HG03378 (cell line): ENCODE measurements at regions not wholly inside any gene's neighbourhood (a gene's known extent, or its start where the extent isn't known, plus 50 kb on each side); places are given as distances from the start of the nearest gene placed in this dataset.

Source experiments
- ATAC-seq: cut with Tn5 transposase; IDR thresholded peaks from one replicate; pipeline ENCODE4 v1.9.1; 2021; ENCODE audit warnings: mild to moderate bottlenecking, moderate library complexity; ENCODE audit not compliant: unreplicated experiment

DNA sequence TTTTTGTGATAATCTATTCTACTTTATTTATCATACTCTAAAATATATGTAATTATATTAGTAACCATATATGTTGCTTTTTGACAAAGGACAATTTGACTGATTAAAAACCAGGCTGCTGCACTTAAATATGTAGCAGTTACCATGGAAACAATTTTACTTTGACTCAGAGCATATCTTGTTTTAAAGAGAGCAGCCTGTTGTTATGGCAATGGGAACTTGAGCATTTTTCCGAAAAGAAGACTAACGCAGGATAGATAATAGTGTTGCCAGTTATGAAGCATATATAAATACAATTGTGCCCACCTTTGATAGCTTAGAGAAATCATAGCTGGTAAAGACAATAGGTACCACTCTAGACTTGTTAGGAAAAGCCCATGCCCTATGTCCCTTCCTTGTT, 283.0 kb downstream of the GASK1B start:
- ATAC-seq = no peak

DNA sequence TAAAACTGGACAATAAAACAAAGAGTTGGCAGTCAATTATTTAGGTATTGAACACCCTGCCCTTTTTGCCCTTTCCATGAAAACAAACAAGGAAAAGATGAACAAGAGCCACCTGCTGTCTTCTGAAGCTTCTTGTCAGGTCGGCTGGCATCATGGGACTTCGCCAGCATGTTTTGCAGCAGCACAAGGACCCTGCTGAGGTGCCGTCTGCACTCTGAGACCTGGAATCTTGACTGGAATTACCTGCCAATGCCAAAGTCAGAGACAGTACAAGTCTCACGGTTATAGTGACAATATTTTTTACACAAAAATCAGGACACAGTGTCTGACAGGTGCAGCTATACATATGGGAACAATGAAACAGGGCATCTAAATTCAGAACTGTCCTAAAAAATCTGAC, 284.5 kb downstream of the GASK1B start:
- ATAC-seq = no peak

DNA sequence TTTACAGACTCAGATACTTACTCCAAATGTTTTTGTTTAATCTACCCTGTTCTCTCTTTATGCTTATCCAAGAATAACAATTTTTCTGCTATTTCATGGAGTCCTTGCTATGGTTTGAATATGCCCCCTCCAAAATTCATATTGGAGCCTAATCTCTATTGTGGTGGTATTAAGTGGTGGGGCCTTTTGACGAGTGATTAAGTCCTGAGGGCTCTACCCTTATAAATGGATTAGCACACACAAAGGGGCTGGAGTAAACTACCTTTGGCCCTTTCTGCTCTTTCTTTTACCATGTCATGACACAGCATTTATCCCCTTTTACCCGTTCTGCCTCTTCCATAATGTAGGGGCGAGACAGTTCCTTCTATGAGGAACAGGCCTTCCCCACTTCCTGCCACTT, 285.5 kb downstream of the GASK1B start:
- no peak for ATAC-seq

DNA sequence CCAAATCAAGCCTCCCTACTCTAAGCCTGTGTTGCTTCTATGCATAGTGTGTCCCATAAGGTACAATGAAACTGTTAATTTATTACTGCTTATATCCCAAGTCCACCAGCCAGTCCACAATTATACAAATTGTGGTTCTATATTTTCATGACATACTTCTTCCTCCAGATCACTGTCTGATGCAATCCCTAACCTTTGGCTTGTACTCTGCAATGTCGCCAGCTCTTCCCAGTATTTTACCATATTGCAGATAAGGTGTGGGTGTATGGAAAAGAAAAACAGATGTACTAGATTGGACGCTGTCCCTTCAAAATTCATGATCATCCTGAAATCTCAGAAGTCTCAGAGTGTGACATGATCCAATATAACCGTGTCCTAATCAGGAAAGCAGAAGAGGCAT, 286.2 kb downstream of the GASK1B start:
- no peak for ATAC-seq

DNA sequence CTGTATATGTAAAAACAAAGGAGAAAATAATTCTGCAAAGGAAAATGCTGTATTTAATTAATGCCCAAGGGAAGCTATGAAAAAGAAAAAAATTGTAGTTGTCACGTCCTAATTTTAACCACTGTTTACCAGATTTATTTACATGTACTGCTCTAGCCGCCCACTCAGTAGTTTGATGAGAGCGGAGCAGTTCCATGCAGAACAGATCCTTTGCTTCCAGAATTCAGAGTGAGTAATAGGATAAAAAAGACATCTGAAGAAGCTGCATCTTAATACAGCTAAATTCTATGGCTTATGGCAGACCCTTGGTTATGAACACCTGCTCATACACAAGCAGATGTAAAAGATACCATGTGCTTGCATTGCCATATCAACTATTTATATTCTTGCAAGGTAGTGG, 287.0 kb downstream of the GASK1B start:
- ATAC-seq = no peak

DNA sequence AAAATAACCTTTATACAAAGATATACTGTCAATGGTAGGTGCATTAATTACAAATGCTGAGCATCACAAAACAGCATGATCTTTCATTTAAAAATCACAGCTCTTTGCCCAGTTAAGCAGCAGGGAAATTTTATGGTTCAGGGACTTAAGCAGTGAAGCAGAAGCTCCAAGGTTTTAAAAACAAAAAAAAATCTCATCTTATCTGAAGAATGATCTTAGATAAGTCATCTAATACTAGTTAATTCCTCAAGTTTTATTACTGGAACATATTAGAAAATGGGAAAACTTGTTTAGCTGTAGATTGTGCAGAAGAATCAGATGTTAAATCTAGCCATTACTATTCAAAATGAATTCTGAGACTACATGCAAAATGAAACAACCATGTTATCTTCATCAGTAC, 289.9 kb downstream of the GASK1B start:
- ATAC-seq = no peak

DNA sequence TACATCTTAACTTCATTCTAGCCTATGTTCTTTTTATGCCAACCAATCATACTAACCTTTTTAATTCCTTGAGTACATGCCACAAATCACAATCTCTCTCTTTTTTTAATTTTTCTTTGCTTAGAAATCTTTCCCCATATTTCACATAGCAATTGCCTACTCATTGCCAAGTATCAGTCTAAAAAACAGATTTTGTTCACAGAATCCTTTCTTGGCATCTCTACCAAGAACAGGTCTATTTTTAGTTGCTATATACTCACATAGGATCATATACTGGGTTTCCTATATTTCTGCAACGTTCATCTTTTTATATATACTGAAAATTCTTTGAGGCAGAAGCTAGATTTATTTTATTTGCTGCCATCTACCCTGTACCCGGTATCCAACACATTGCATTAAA, 292.1 kb downstream of the GASK1B start:
- no peak for ATAC-seq

DNA sequence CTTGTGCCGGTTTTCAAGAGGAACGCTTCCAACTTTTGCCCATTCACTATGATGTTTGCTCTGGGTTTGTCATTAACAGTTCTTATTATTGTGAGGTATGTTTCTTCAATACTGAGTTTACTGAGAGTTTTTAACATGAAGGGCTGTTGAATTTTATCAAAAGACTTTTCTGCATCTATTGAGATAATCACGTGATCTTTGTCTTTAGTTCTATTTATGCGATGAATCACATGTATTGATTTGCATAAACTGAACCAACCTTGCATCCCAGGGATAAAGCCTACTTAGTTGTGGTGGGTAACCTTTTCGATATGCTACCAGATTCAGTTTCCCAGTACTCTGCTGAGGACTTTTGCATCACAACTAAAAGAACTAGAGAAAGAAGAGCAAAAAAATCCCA, 318.0 kb downstream of the GASK1B start:
- ATAC-seq = no peak

DNA sequence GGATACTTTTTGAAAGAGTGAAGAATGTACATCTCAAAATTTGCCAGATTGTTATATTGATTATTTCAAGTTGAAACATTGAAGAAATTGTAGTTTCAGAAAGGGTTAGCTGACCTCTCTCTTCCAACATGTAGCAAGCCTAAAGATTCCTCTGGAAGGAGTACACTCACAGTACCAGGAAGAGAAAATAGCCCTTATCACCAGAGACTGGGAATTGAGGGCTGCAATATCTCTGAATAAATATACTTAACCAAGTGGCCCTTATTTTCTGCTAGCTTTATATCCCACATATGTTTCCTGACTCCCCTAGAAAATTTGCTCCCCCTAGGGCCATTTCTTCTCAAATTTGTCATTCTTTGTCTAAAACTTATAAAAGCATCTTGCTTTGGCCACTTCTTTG, 332.2 kb downstream of the GASK1B start:
- ATAC-seq = no peak

DNA sequence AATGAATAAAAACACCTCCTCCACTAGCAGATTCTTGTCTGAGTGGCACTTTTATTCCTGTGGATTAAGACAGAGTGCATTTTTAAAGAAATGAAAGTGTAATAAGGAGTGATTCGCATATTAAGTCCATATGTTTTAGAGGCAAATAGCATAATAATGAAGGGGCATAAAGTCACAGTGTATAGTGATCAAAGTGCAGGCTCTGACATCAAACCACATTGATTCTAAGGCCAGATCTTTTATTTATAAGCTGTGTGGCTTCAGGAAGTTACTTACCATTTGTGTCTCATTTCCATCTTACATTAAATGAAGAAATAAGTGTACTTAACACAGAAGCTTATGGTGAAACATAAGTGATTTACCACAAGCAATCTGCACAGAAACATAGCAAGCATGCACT, 332.8 kb downstream of the GASK1B start:
- no peak for ATAC-seq

DNA sequence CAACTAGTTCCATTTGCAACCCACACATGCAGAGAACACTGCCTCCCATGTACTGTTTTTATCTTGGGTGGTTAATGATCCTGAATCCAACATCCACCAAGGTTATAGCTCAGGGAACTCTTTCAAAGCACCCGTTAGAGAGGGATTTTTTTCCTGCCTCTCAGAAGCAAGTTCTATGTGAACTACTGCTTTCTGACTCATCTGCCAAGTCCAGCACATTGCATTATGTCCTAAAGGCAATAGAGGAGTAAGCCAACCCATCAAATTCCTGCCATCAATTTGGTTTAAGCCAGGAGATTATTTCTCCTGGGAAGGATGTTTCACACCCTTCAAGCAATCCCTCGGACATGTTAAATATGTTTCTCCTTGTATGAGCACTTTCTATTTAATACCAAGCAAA, 334.5 kb downstream of the GASK1B start:
- ATAC-seq = no peak

DNA sequence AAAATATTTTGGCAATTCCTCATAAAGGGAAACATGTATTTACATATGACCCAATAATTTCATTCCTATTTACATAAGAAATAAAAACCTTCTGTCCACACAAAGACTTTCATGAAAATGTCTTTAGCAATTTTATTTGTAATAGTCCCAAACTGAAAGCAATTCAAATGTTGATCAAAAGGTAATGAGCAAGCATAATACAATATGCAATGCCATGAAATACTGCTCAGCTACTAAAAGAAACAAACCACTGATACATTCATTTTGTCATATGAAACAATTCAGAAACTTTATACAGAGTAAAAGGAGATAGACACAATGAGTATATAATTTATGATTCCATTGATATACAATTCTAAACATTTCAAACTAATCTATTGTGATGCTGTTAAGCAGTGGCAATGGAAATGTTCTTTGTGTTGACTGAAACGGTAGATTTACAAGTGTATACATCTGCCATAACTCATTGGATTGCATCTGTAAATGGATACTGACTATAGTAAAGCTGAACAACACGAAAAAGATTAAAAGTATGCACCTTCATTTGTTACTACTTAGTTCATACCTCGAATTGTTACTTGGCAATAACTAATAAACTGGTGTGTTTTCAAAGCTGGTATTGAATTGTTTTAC, 335.6 kb downstream of the GASK1B start:
- no peak for ATAC-seq

DNA sequence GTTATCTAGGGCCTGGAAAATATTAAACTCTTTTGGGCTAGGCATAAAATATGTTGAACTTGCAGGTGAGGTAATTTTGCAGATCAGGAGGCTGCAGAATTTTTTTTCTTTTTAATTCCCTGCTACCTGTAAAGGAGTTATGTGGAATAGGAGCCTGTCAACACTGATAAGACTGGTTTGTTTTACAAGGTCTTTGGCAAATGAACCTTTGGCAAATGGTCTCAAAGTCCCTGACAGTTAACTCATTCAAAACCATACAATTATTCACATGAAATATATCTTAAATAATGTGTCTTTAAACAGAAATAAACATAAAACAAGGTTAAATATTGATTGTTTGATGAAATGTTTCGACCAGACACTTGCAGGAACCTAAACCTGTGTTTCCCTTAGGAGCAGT, 340.2 kb downstream of the GASK1B start:
- no peak for ATAC-seq

DNA sequence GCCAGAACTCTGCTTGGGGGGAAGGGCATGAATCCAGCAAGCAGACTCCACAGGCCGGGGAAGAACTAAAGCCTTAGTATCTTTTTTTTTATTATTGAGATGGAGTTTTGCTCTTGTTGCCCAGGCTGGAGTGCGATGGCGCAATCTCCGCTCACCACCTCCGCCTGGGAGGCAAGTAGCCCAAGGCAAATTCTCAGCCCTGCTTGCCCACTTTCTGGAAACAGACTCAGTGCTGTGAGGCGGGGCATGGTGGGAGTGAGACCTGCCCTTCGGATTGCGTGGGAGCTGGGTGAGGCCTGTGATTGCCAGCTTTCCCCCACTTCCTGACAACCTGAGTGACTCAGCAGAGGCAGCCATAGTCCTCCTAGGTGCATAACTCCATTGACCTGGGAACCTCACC, 348.8 kb downstream of the GASK1B start:
- ATAC-seq = no peak

DNA sequence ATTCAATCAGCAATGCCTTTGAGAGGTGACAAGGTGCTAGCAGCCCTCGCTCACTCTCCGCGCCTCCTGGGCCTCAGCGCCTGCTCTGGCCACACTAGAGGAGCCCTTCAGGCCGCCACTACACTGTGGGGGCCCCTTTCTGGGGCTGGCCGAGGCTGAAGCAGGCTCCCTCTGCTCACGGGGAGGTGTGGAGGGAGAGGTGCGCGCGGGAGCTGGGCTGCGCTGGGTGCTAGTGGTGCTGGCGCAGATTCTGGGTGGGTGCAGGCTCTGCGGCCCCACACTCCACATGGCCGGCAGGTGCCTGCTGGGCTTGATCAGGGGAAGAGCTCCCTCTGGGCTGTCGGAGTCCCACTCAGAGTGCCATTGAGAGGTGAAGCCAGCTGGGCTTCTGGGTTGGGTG, 351.0 kb downstream of the GASK1B start:
- ATAC-seq = no peak

DNA sequence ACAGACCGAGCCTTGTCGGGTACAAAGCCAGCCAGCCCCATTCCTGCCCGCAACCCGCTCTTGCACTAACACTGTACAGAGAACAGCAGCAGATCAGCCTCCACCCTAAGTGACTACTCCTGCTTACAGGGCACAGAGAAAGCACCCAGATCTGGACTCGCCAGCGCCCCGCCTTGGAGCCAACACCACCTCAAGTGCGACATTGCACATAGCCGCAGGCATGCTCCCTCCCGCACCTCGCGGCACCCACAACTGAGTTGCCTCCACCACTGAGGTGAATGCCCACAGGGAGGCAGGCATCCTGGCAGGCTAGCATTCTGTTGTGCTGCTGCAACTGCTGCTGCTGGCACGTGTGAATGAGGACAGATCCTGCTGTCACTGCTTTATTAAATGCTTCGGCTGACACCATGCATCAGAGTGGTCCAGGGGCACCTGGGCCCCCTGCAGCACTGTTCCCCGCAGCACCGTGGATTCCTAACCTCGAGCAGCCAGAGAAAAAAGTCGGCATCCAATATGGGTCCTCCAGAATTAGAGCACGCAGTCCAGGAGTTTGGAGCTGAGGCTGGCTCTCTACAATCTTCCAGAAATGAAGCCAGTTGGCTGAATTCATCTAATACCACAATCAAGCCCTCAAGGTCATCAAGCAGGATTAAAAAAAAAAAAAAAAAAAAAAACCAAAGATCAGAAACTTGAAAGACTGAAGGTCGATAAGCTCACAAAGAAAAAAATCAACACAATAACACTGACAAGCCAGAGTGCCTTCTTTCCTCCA, 352.9 kb downstream of the GASK1B start:
- ATAC-seq = no peak

DNA sequence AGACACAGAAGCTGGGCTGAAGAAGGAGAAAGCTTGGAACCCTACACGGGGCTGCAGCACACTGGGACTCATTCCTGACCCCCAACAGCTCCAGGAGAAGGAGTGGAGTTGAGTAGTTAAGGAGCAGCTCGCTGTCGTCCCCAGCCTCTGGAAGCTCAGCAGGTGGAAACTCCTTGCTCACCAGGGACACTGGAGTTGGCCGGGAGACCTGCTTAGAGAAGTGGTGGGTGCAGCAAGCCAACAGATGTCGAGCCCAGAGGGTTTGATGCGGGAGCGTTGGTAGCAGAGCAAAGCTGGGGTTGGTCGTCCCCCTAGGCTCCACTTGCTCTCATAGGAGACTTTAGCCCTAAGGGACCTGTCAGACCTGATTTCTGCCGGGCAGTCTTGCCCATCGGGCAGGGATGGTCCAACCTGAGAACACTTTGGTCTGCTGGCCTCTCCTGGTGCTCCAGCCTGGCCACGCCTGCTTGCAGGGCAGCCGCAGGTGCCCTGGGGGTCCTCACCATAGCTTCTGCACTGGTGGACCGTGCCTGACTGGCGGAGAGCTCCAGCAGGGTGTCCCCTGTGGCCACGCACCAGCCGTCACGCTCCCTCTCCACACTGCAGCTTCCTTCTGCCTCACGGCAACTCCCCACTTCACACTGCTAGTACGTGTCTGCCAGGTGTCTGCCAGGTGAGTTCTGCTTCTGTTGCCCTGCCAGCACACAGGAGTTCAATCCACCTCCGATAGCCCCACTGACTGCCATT, 353.7 kb downstream of the GASK1B start:
- ATAC-seq = no peak

DNA sequence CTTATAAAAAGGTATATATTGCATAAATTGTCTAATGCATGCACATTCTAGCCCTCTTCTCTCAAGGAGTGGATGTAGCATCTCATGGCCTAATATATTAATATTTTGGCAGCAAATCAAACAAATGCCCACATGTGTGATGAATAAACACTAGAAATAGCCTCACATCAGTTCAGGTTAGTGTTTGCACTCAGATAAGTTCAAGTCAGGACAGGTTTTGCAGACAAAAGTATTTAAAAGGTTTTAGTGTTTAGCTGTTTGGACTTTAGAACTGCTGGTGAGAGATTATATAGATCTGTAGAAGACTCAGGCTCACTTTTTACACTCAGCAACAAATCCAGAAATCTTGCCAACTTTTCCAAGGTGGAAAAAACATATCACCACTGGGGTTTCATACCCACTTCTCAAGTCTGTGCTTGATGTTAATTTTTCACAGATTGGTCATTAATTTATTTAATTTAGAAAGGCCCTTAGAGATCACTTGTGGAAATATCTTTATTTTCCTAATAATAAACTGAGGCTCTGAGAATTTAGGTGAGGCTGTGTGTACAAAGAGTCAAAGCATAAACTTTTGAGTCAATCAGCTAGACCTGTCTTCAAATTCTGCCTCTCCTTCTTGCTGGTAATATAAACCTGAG, 362.6 kb downstream of the GASK1B start:
- ATAC-seq = no peak

DNA sequence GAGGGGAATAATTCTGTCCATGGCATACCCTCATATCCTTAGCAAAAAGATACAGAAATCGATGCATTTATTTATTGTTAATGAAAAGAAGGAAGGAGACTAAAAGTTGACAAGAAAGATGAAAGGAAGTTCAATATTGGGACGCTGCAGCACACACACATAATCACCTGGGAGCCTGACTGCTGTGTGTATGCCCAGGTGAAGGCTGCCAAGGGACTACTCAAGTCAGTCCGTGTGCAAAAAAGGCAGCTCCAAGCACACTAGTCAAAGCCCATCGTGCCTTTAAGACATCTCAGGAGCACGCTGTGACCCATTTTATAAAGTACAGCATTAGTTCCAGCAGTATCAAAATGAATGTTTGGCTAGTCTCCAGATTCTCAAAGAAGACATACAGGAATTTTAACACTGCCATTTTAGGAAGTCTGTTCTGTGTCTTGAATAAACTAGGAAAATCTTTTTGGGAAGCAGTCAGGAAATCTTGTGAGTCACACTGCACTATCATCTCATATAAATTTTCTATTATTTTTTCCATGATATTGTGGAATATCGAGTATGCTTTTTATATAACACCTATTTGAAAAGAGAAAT, 363.9 kb downstream of the GASK1B start:
- ATAC-seq = no peak

DNA sequence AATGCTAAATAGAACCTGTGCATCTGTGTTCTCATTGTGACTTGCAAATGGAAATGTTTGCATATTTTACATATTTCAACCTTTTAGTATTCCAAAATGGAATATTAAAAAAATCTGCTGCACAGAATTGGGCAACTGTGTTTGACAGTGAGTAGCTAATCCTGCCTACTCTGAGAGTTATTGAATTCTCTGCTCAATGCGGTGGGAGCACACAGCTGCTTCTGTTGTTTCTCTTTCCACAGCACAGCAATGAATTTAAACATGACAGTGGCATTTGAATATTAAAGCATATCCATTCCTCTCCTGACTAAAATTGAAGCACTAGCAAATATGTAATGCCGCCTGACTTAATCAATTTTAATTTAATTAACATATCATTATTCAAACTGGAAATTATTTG, 366.6 kb downstream of the GASK1B start:
- no peak for ATAC-seq

DNA sequence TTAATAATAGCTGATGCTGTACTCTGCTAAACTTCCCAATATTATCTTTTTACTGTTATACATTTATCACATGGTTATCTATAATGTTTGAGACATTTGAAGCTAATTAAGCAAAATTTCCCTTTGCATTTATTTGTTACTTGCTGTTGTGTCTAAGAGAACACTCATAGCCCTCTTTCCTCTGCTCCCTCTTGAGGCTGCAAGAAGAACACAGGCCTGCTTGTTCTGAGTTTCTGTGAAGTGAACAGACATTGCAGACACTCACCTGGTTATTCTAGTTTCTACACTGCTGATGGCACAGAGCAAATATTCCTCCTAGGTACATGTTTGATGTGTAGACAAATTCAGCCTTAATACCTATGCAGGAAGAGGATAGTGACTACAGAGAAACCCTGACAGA, 367.8 kb downstream of the GASK1B start:
- ATAC-seq = no peak
